Tibial nerve (tissue), 3 donors: ENCODE measurements at regions not wholly inside any gene's neighbourhood (a gene's known extent, or its start where the extent isn't known, plus 50 kb on each side); places are given as distances from the start of the nearest gene placed in this dataset.

Source experiments
- POLR2A ChIP-seq, 2 donors: fragments of 450-650 bp; IDR thresholded peaks; one replicate each; pipeline ENCODE4 v1.6.1; 2017; ENCODE audit warnings: antibody characterized with exemption in 2 of 2, mild to moderate bottlenecking in 2 of 2, moderate library complexity in 2 of 2
- TF ChIP-seq, protein P1 (sequence below), 5 experiments: fragments of 200-600 bp in 3 of 5; fragments of 450-650 bp in 2 of 5; sonication (generic) in 3 of 5; IDR thresholded peaks; one replicate each; pipeline ENCODE4 v1.5.1; 2016 to 2019; ENCODE audit warnings: antibody characterized with exemption in 5 of 5, mild to moderate bottlenecking in 3 of 5, moderate library complexity in 2 of 5

DNA sequence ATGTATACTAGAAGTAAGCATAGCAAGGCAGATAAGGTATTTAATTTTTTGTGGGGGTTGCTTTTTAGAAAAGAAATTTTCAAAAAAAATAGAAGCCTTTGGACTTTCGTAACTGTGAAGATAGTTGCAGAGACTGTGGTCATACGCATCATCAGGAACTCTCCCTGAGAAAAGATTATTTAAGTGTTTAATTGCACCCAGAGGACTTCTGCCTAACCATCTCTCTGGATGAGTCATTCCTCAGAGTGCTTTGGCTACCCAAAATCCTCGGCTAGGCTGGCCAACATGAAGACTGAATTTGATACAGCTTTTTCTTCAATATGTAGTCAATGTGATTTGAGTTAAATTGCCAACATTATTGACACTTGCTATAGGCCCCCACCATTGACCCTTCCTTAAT, 296.4 kb downstream of the TLR4 start:
- TF ChIP-seq, protein P1, sequence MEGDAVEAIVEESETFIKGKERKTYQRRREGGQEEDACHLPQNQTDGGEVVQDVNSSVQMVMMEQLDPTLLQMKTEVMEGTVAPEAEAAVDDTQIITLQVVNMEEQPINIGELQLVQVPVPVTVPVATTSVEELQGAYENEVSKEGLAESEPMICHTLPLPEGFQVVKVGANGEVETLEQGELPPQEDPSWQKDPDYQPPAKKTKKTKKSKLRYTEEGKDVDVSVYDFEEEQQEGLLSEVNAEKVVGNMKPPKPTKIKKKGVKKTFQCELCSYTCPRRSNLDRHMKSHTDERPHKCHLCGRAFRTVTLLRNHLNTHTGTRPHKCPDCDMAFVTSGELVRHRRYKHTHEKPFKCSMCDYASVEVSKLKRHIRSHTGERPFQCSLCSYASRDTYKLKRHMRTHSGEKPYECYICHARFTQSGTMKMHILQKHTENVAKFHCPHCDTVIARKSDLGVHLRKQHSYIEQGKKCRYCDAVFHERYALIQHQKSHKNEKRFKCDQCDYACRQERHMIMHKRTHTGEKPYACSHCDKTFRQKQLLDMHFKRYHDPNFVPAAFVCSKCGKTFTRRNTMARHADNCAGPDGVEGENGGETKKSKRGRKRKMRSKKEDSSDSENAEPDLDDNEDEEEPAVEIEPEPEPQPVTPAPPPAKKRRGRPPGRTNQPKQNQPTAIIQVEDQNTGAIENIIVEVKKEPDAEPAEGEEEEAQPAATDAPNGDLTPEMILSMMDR (IDR thresholded peaks at IDR 0.05), result no peak
- no peak for TF ChIP-seq POLR2A (IDR thresholded peaks at IDR 0.05)
